Esophagus squamous epithelium (tissue), 5 donors: ENCODE measurements at regions not wholly inside any gene's neighbourhood (a gene's known extent, or its start where the extent isn't known, plus 50 kb on each side); places are given as distances from the start of the nearest gene placed in this dataset.

Experiments used
- DNase-seq: peaks from one replicate; lab custom pipeline; 2025; lab: John Stamatoyannopoulos, UW
- H3K27ac ChIP-seq, 4 donors: fragments of 200-600 bp; sonication (generic); one replicate each; pipeline ENCODE4 v1.5.1; 2016 to 2019; ENCODE audit warnings: mild to moderate bottlenecking in 1 of 4
- H3K27me3 ChIP-seq, 4 donors: fragments of 200-600 bp; sonication (generic); 1 replicate in 3 of 4; 2 replicates in 1 of 4; pipeline versions ENCODE4 v1.5.1 to v1.6.0; 2017 to 2021; ENCODE audit warnings: antibody characterized with exemption in 1 of 4
- H3K36me3 ChIP-seq, 3 donors: fragments of 200-600 bp; sonication (generic); one replicate each; pipeline ENCODE4 v1.5.1; 2016 to 2019
- H3K4me1 ChIP-seq, 3 donors: fragments of 200-600 bp; sonication (generic); one replicate each; pipeline ENCODE4 v1.5.1; 2017 to 2019
- H3K4me3 ChIP-seq, 4 donors: fragments of 200-600 bp; sonication (generic); 1 replicate in 3 of 4; 2 replicates in 1 of 4; pipeline ENCODE4 v1.5.1; 2016 to 2019; ENCODE audit warnings: mild to moderate bottlenecking in 2 of 4, moderate library complexity in 1 of 4
- H3K9me3 ChIP-seq, 3 donors: fragments of 200-600 bp; sonication (generic); one replicate each; pipeline ENCODE4 v1.5.1; 2016 to 2019
- POLR2A ChIP-seq, 4 donors: fragments of 450-650 bp; IDR thresholded peaks; one replicate each; pipeline ENCODE4 v1.6.1; 2017; ENCODE audit warnings: antibody characterized with exemption in 4 of 4, mild to moderate bottlenecking in 4 of 4, moderate library complexity in 3 of 4
- WGBS, 2 donors: methylation state at CpG; one replicate each; pipeline ENCODE4 v1.1.5; 2018; 5-methylcytosine and 5-hydroxymethylcytosine counted together
- intact Hi-C: fragments of 100-400 bp; cut with DNase I; formaldehyde crosslinking; loops from one replicate; pipeline ENCODE4 v1.15.0; 2022
- TF ChIP-seq, protein P1 (sequence below), 6 experiments: fragments of 450-650 bp in 4 of 6; fragments of 200-600 bp in 2 of 6; sonication (generic) in 2 of 6; IDR thresholded peaks; one replicate each; pipeline ENCODE4 v1.5.1; 2016 to 2019; ENCODE audit warnings: antibody characterized with exemption in 6 of 6, mild to moderate bottlenecking in 4 of 6, moderate library complexity in 4 of 6
- donor health status: DM: yes; HTN: yes; CAD: no.

DNA sequence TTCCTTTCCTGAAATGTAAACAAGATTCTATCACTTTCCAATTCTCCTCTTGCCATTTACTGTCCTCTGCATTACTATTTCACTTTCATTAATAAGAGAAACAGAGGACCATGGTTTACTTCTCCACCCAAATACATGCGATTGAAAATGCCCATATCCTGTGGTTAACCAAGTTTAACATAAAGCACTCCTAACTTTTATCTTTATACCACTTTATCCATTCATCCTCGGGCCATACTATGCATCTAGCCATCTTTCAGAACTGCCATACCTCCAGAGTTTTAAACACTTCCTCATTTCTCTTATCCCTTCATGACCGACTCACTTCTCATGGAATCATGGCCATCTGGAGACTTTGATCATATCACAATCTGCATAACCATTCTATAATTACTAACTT is 1182.3 kb downstream of the CNTNAP5 start:
- no peak overlapping the region for H3K27ac ChIP-seq
- TF ChIP-seq, protein P1, sequence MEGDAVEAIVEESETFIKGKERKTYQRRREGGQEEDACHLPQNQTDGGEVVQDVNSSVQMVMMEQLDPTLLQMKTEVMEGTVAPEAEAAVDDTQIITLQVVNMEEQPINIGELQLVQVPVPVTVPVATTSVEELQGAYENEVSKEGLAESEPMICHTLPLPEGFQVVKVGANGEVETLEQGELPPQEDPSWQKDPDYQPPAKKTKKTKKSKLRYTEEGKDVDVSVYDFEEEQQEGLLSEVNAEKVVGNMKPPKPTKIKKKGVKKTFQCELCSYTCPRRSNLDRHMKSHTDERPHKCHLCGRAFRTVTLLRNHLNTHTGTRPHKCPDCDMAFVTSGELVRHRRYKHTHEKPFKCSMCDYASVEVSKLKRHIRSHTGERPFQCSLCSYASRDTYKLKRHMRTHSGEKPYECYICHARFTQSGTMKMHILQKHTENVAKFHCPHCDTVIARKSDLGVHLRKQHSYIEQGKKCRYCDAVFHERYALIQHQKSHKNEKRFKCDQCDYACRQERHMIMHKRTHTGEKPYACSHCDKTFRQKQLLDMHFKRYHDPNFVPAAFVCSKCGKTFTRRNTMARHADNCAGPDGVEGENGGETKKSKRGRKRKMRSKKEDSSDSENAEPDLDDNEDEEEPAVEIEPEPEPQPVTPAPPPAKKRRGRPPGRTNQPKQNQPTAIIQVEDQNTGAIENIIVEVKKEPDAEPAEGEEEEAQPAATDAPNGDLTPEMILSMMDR (IDR thresholded peaks at IDR 0.05), result no peak
- TF ChIP-seq POLR2A (IDR thresholded peaks at IDR 0.05), result no peak
- H3K4me3 ChIP-seq, result no peak overlapping the region
- H3K36me3 ChIP-seq, result no peaks in the 10 kb centered on the region
- intact Hi-C loops, result no loop called here
- H3K4me1 ChIP-seq, result no peaks in the 10 kb centered on the region
- H3K9me3 ChIP-seq, result no peaks in the 10 kb centered on the region
- no peaks in the 10 kb centered on the region for H3K27me3 ChIP-seq
- DNase-seq, result no peak
- 70 to 80% methylated on average over 3 of the region's 3 CpGs for WGBS, 2 donors

DNA sequence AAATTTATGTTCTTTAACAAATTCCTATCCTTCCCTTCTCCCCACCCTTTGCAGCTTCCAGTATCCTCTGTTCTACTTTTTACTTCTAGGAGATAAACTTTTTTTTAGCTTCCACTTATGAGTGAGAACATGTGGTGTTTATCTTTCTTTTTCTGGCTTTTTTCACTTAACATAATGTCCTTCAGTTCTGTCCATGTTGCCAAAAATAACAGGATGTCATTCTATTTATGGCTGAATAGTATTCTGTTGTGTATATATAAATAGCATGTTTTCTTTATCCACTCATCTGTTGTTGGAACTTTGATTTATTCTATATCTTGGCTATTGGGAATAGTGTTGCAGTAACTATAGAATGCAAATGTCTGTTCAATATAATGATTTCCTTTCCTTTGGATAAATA is 1191.2 kb downstream of the CNTNAP5 start:
- intact Hi-C loops, result no loop called here
- Histone ChIP-seq H3K4me3 (no peak overlapping the region), H3K27ac (no peak overlapping the region)

DNA sequence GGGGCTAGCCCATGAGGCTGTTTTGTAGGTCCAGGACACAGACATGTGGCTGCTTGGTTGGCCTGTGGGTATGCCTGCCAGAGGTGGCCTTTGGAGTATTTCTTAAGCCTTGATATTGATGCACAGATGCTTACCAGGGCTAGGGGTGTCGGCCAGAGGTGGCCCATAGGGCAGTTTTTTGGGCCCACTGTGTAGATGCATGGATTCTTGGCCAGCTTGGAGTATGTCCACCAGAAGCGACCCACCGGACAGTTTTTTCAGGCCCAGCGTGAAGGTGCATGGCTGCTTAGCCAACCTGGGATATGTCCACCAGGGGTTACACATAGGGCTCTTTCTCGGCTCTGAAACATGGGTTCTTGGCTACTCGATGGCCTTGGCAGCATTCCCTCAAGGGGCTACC is 1199.1 kb downstream of the CNTNAP5 start:
- no peak overlapping the region for H3K27ac ChIP-seq
- H3K9me3 ChIP-seq, result peaks cover 0 to 19% (median 3%) of the 10 kb centered on the region in 3 donors
- H3K36me3 ChIP-seq, result no peaks in the 10 kb centered on the region
- TF ChIP-seq POLR2A (IDR thresholded peaks at IDR 0.05), result no peak
- TF ChIP-seq, protein P1 (IDR thresholded peaks at IDR 0.05), result no peak
- no peaks in the 10 kb centered on the region for H3K27me3 ChIP-seq
- no peaks in the 10 kb centered on the region for H3K4me1 ChIP-seq
- intact Hi-C loops, result no loop called here
- H3K4me3 ChIP-seq, result no peak overlapping the region
- 60 to 84% methylated on average over 1 to 4 of the region's 6 CpGs for WGBS, 2 donors
- DNase-seq, result no peak

More for the DNA sequence above, 1191.2 kb downstream of the CNTNAP5 start:
- no peak for TF ChIP-seq POLR2A (IDR thresholded peaks at IDR 0.05)
- no peaks in the 10 kb centered on the region for H3K27me3 ChIP-seq
- DNase-seq, result no peak
- no peaks in the 10 kb centered on the region for H3K4me1 ChIP-seq
- H3K36me3 ChIP-seq, result no peaks in the 10 kb centered on the region
- H3K9me3 ChIP-seq, result peaks cover 0 to 9% (median 5%) of the 10 kb centered on the region in 3 donors

DNA sequence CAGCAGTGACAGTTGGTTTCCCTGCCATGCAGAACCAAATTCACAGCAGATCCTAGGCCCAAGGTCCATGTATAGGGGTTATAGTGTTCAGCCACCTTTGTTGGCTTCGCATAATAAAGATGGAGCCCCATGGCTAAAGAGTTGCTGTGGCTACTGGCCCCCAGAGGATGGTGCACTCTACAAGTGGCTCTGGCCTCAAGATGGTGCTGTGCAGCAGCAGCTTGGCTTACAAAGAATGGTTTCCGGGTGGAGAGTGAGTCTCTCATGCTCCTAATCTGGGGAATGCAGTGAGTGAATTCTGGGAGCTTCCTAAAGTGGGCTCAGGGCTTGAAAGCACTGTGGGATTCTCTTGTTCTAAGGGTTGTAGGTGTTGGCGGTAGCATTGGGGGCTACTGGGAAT is 1199.7 kb downstream of the CNTNAP5 start:
- WGBS, 2 donors, result 82 to 100% methylated on average over 1 to 2 of the region's 3 CpGs
- DNase-seq, result no peak
- no peak overlapping the region for H3K27ac ChIP-seq
- H3K4me1 ChIP-seq, result no peaks in the 10 kb centered on the region
- intact Hi-C loops, result no loop called here
- TF ChIP-seq, protein P1 (IDR thresholded peaks at IDR 0.05), result no peak
- no peak overlapping the region for H3K4me3 ChIP-seq
- H3K36me3 ChIP-seq, result no peaks in the 10 kb centered on the region
- peaks cover 0 to 19% (median 3%) of the 10 kb centered on the region in 3 donors for H3K9me3 ChIP-seq
- H3K27me3 ChIP-seq, result no peaks in the 10 kb centered on the region

DNA sequence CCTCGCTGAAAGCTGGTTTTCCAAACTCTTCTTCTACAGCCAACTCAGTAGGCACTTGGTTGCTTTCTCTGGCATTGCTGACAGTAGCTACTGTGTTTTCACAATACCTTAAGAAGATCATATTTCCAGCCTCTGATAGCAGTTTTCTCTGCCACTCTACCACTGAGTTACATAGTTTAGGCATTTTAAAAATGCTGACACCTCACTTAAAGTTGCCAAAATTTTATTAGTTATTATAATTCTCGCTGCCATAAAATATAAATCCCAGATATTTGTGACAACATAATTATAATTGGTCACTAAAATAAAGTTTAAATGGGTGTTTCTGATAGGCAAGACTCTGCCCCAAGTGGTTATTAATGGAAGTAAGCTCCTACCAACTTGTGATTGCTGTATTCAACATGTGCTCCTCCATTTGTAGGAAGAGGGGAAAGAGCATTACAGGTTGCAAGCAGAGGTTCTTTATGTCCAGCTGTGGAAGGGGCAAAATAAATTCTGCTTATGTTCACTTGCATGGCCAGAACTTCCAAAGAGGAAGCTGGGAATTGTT is 1202.8 kb downstream of the CNTNAP5 start:
- no peak for TF ChIP-seq POLR2A (IDR thresholded peaks at IDR 0.05)
- TF ChIP-seq, protein P1 (IDR thresholded peaks at IDR 0.05), result no peak
- no peaks in the 10 kb centered on the region for H3K9me3 ChIP-seq
- intact Hi-C loops, result no loop called here
- no peaks in the 10 kb centered on the region for H3K4me1 ChIP-seq
- DNase-seq, result no peak
- H3K36me3 ChIP-seq, result no peaks in the 10 kb centered on the region
- 66 to 70% methylated on average over 2 of the region's 2 CpGs for WGBS, 2 donors
- no peak overlapping the region for H3K4me3 ChIP-seq
- H3K27me3 ChIP-seq, result no peaks in the 10 kb centered on the region
- H3K27ac ChIP-seq, result no peak overlapping the region

DNA sequence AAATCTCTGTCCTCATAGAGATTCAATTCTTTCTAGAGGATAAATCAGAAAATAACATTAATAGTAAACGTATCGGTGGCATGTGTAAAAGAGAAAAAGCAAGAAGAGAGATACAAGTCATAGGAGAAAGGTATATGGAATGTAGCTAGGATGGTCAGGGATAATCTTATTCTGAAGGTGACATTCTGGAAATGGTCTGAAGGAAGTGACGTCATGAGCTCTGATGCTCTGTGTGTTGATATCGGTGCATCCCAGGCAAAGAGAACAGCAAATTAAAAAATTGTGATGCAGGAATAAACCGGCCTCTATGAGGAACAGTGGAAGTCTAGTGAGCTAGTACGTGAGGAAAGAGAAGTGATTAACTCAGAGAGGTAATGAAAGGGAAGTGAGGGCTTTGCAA is 1215.8 kb downstream of the CNTNAP5 start:
- no peak for TF ChIP-seq POLR2A (IDR thresholded peaks at IDR 0.05)
- TF ChIP-seq, protein P1 (IDR thresholded peaks at IDR 0.05), result no peak
- no peak overlapping the region for H3K27ac ChIP-seq
- WGBS, 2 donors, result 83 to 86% methylated on average over 6 of the region's 6 CpGs
- no peaks in the 10 kb centered on the region for H3K4me1 ChIP-seq
- no peaks in the 10 kb centered on the region for H3K9me3 ChIP-seq
- no peaks in the 10 kb centered on the region for H3K27me3 ChIP-seq
- intact Hi-C loops, result no loop called here
- DNase-seq, result no peak
- no peaks in the 10 kb centered on the region for H3K36me3 ChIP-seq
- H3K4me3 ChIP-seq, result no peak overlapping the region
